OCI-LY3 (cell line): ENCODE measurements at regions not wholly inside any gene's neighbourhood (a gene's known extent, or its start where the extent isn't known, plus 50 kb on each side); places are given as distances from the start of the nearest gene placed in this dataset.

Source experiments
- H2AFZ ChIP-seq: fragments of 200-600, 300-600 bp; shearing (Covaris generic); 2 replicates; pipeline ENCODE4 v1.6.0; 2014; ENCODE audit warnings: antibody characterized with exemption, low read depth, low read length
- H3K27ac ChIP-seq: fragments of 200-600, 300-600 bp; sonication (generic); 2 replicates; pipeline ENCODE4 v1.5.1; 2014; ENCODE audit warnings: mild to moderate bottlenecking, low read length, moderate library complexity, mixed read lengths
- H3K27me3 ChIP-seq: fragments of 200-600, 300-600 bp; sonication (generic); 2 replicates; pipeline ENCODE4 v1.6.1; 2014; ENCODE audit warnings: low read depth, low read length, mixed read lengths
- H3K36me3 ChIP-seq: fragments of 200-600, 300-600 bp; sonication (generic); replicated peaks from 2 replicates; pipeline ENCODE3; 2014; ENCODE audit warnings: low read depth, low read length, mixed read lengths
- H3K4me1 ChIP-seq: fragments of 300-600, 200-600 bp; sonication (generic); 2 replicates; pipeline ENCODE4 v1.6.1; 2014; ENCODE audit warnings: low read length, mixed read lengths
- H3K4me2 ChIP-seq: fragments of 200-600, 300-600 bp; sonication (generic); 2 replicates; pipeline ENCODE4 v1.6.1; 2014; ENCODE audit warnings: low read length, mixed read lengths
- H3K4me3 ChIP-seq: fragments of 300-600, 200-600 bp; sonication (generic); 2 replicates; pipeline ENCODE4 v1.5.1; 2014; ENCODE audit warnings: antibody characterized with exemption, mild to moderate bottlenecking, low read length, moderate library complexity
- H3K79me2 ChIP-seq: fragments of 300-600, 200-600 bp; shearing (Covaris generic); 2 replicates; pipeline ENCODE4 v1.6.1; 2014; ENCODE audit warnings: mild to moderate bottlenecking, low read length, mixed read lengths
- H3K9ac ChIP-seq: fragments of 300-600, 200-600 bp; shearing (Covaris generic); 2 replicates; pipeline ENCODE4 v1.6.0; 2014; ENCODE audit warnings: mild to moderate bottlenecking, low read length, moderate library complexity
- H3K9me3 ChIP-seq: fragments of 200-600, 300-600 bp; shearing (Covaris generic); 2 replicates; pipeline ENCODE4 v1.6.1; 2014; ENCODE audit warnings: low read length, mixed read lengths; ENCODE audit not compliant: insufficient read depth
- H4K20me1 ChIP-seq: fragments of 200-600, 300-600 bp; sonication (generic); 2 replicates; pipeline ENCODE4 v1.6.1; 2016; ENCODE audit warnings: low read length, mixed read lengths; ENCODE audit not compliant: insufficient read depth
- EZH2phosphoT487 ChIP-seq: fragments of 200-600 bp; shearing (Covaris generic); IDR thresholded peaks from 2 replicates; pipeline ENCODE4 v1.6.1; 2018; ENCODE audit warnings: antibody characterized with exemption, mixed run types, low read depth
- TF ChIP-seq, protein P1 (sequence below): fragments of 200-600, 300-600 bp; sonication (generic); IDR thresholded peaks from 2 replicates; pipeline ENCODE4 v1.5.1; 2014; ENCODE audit warnings: antibody characterized with exemption, low read length, low read depth

DNA sequence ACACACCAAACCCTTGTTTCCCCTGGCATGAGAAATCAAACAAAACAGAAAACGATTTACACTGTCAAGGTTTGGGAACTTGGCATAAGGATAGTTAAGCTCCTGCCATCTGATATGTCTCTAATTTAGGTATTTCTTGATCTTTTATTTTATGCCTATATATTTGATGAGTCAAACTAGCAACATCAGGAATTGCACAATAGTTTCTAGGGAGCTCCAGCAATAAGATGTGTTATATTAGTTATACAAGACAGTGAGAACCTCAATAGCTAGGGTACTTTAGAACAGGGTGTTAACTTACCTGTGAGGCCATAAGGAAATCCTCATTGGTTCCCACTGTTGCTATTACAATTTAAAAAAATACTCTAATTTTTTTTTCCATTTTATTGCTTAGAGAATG lies 474.2 kb downstream of the GBA3 start:
- Histone ChIP-seq H4K20me1 (no peaks in the 10 kb centered on the region), H3K79me2 (no peaks in the 10 kb centered on the region), H2AFZ (no peak overlapping the region), H3K27ac (no peak overlapping the region), H3K36me3 (no peaks in the 10 kb centered on the region), H3K4me1 (no peaks in the 10 kb centered on the region), H3K9me3 (no peaks in the 10 kb centered on the region), H3K4me3 (no peak overlapping the region), H3K4me2 (no peak overlapping the region), H3K27me3 (no peaks in the 10 kb centered on the region), H3K9ac (no peak overlapping the region)
- TF ChIP-seq, protein P1, sequence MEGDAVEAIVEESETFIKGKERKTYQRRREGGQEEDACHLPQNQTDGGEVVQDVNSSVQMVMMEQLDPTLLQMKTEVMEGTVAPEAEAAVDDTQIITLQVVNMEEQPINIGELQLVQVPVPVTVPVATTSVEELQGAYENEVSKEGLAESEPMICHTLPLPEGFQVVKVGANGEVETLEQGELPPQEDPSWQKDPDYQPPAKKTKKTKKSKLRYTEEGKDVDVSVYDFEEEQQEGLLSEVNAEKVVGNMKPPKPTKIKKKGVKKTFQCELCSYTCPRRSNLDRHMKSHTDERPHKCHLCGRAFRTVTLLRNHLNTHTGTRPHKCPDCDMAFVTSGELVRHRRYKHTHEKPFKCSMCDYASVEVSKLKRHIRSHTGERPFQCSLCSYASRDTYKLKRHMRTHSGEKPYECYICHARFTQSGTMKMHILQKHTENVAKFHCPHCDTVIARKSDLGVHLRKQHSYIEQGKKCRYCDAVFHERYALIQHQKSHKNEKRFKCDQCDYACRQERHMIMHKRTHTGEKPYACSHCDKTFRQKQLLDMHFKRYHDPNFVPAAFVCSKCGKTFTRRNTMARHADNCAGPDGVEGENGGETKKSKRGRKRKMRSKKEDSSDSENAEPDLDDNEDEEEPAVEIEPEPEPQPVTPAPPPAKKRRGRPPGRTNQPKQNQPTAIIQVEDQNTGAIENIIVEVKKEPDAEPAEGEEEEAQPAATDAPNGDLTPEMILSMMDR = no peak
- TF ChIP-seq EZH2phosphoT487 = no peak

- Histone ChIP-seq H3K27me3 (no peaks in the 10 kb centered on the region), H3K4me1 (no peaks in the 10 kb centered on the region), H2AFZ (no peak overlapping the region), H3K4me2 (no peak overlapping the region), H3K9me3 (no peaks in the 10 kb centered on the region), H4K20me1 (no peaks in the 10 kb centered on the region), H3K27ac (no peak overlapping the region), H3K79me2 (no peaks in the 10 kb centered on the region), H3K9ac (no peak overlapping the region), H3K36me3 (no peaks in the 10 kb centered on the region), H3K4me3 (no peak overlapping the region)
- TF ChIP-seq EZH2phosphoT487 = no peak
- TF ChIP-seq, protein P1 = no peak
Measured at GRCh38 chr4:23166407-23166806, 473.7 kb downstream of the GBA3 start.

- no peak for TF ChIP-seq EZH2phosphoT487
- H3K4me1 ChIP-seq = no peaks in the 10 kb centered on the region
- H3K9ac ChIP-seq = no peak overlapping the region
- no peaks in the 10 kb centered on the region for H3K36me3 ChIP-seq
- no peaks in the 10 kb centered on the region for H3K9me3 ChIP-seq
- H3K4me2 ChIP-seq = no peak overlapping the region
- H4K20me1 ChIP-seq = no peaks in the 10 kb centered on the region
- no peak overlapping the region for H3K4me3 ChIP-seq
- no peak overlapping the region for H2AFZ ChIP-seq
- H3K27ac ChIP-seq = no peak overlapping the region
- no peaks in the 10 kb centered on the region for H3K79me2 ChIP-seq
- no peaks in the 10 kb centered on the region for H3K27me3 ChIP-seq
Measured at GRCh38 chr4:23165669-23166068, 472.9 kb downstream of the GBA3 start.

DNA sequence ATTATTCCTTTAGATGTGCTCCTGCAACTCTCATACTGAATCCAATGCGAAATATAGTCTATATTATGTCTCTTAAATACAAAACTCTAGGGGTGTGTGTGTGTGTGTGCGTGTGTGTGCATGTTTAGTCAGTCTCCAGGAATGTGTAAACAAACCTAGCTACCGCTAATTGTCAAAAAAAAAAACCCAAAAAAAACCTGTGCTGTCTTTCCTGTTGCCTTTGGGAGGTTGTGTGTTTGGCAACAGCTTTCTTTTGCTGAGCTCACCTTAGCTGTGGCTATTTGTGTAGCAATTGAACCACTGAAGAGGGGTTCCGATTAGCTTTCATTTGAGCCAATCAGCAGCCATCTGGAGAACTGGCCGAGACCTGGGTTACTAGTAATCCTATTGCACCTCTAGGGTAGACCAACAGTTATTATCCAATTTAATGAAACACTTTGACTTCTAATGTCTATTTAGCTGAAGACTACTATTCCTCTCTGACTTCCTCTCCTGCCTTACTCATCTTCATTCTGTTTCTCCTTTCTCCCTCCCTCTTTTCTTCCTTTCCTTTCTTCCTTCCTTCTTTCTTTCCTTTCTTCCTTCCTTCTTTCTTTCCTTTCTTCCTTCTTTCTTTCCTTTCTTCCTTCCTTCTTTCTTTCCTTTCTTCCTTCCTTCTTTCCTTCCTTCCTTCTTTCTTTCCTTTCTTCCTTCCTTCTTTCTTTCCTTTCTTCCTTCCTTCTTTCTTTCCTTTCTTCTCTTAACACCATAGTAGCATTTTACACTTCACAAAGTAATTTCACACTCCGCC lies 471.1 kb downstream of the GBA3 start:
- no peaks in the 10 kb centered on the region for H3K79me2 ChIP-seq
- H3K9me3 ChIP-seq = no peaks in the 10 kb centered on the region
- no peaks in the 10 kb centered on the region for H4K20me1 ChIP-seq
- no peaks in the 10 kb centered on the region for H3K36me3 ChIP-seq
- H3K27me3 ChIP-seq = no peaks in the 10 kb centered on the region
- H2AFZ ChIP-seq = no peak overlapping the region
- no peak overlapping the region for H3K27ac ChIP-seq
- H3K4me1 ChIP-seq = no peaks in the 10 kb centered on the region
- no peak overlapping the region for H3K9ac ChIP-seq
- H3K4me2 ChIP-seq = no peak overlapping the region
- TF ChIP-seq EZH2phosphoT487 = no peak
- TF ChIP-seq, protein P1 = no peak
- H3K4me3 ChIP-seq = no peak overlapping the region
